ENCODE measurements at regions not wholly inside any gene's neighbourhood (a gene's known extent, or its start where the extent isn't known, plus 50 kb on each side); places are given as distances from the start of the nearest gene placed in this dataset.

- no peaks in the 10 kb centered on the region for H3K36me3 Mint-ChIP-seq (ENCODE audit: low read depth)
- TF ChIP-seq ZNF331 (CRISPR knock-in tag; IDR thresholded peaks at IDR 0.05; ENCODE audit: low read depth) (no peak), STAT1 (IDR thresholded peaks at IDR 0.05; ENCODE audit: unreplicated experiment) (no peak), ETS1 (IDR thresholded peaks at IDR 0.05) (no peak), NANOG (IDR thresholded peaks at IDR 0.05; ENCODE audit: borderline replicate concordance) (no peak), REST (IDR thresholded peaks at IDR 0.05; ENCODE audit: unreplicated experiment) (no peak), CREB1 (CRISPR knock-in tag; IDR thresholded peaks at IDR 0.05; ENCODE audit: low read depth) (no peak), ZNF114 (CRISPR knock-in tag; IDR thresholded peaks at IDR 0.05) (no peak), JUNB (IDR thresholded peaks at IDR 0.05; ENCODE audit: unreplicated experiment) (no peak), EZH2phosphoT487 (IDR thresholded peaks at IDR 0.05; ENCODE audit: unreplicated experiment) (no peak), EZH2 (IDR thresholded peaks at IDR 0.05; ENCODE audit: low read depth, unreplicated experiment) (no peak)
- TF ChIP-seq, protein P1, sequence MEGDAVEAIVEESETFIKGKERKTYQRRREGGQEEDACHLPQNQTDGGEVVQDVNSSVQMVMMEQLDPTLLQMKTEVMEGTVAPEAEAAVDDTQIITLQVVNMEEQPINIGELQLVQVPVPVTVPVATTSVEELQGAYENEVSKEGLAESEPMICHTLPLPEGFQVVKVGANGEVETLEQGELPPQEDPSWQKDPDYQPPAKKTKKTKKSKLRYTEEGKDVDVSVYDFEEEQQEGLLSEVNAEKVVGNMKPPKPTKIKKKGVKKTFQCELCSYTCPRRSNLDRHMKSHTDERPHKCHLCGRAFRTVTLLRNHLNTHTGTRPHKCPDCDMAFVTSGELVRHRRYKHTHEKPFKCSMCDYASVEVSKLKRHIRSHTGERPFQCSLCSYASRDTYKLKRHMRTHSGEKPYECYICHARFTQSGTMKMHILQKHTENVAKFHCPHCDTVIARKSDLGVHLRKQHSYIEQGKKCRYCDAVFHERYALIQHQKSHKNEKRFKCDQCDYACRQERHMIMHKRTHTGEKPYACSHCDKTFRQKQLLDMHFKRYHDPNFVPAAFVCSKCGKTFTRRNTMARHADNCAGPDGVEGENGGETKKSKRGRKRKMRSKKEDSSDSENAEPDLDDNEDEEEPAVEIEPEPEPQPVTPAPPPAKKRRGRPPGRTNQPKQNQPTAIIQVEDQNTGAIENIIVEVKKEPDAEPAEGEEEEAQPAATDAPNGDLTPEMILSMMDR (conservative IDR thresholded peaks at IDR 0.05; ENCODE audit: low read depth in 2 of 2): no peak
- ATAC-seq (no peak), DNase-seq (ENCODE audit: low spot score) (no peak)
- H3F3A ChIP-seq (replicated peaks; ENCODE audit: low read depth): no peaks in the 10 kb centered on the region
- H3K9me2 ChIP-seq (ENCODE audit: insufficient read depth): no peaks in the 10 kb centered on the region
- H3K4me1 ChIP-seq (ENCODE audit: insufficient read depth): peaks cover 10% of the 10 kb centered on the region
- no peaks in the 10 kb centered on the region for H4K20me1 ChIP-seq (replicated peaks; ENCODE audit: insufficient read depth)
- H3K27ac ChIP-seq (ENCODE audit: low read depth): no peak overlapping the region
- H3K79me2 ChIP-seq (replicated peaks; ENCODE audit: insufficient read depth): no peaks in the 10 kb centered on the region
- no peak overlapping the region for H3K4me3 ChIP-seq
- no peak overlapping the region for H3K4me3 Mint-ChIP-seq
- H2AFZ ChIP-seq: no peak overlapping the region
- peaks cover 8% of the 10 kb centered on the region for H3K4me1 Mint-ChIP-seq
- no peak overlapping the region for H3K27ac Mint-ChIP-seq
- no peaks in the 10 kb centered on the region for H3K36me3 ChIP-seq (ENCODE audit: insufficient read depth)
- H3K9me3 Mint-ChIP-seq: no peaks in the 10 kb centered on the region
- H3K27me3 Mint-ChIP-seq (ENCODE audit: insufficient read depth, low read depth, poor library complexity): no peaks in the 10 kb centered on the region
- H3K27me3 ChIP-seq (ENCODE audit: insufficient read depth): no peaks in the 10 kb centered on the region
- no peak overlapping the region for H3K4me2 ChIP-seq
Observed at GRCh38 chr12:74285773-74286172, 251.9 kb upstream of the ATXN7L3B start.

Measured in GM23338 (cell line).